NCI-H69 (cell line): ENCODE measurements at regions not wholly inside any gene's neighbourhood (a gene's known extent, or its start where the extent isn't known, plus 50 kb on each side); places are given as distances from the start of the nearest gene placed in this dataset.
A peak's percentile ranks its signal among the peaks of the same experiment; 100 is the strongest.

Source experiments
- DNase-seq: peaks from one replicate; lab custom pipeline; 2025; lab: John Stamatoyannopoulos, UW

GRCh38 chr2:172329416-172329773 is 98.0 kb upstream of the ITGA6 start:
- no peak for DNase-seq

GRCh38 chr2:172329774-172330671 is 97.4 kb upstream of the ITGA6 start:
- peak; percentile 35 for DNase-seq

GRCh38 chr2:172332507-172332906 is 94.9 kb upstream of the ITGA6 start:
- no peak for DNase-seq

- DNase-seq: peak; percentile 2
Observed at GRCh38 chr2:172333235-172333977, 94.0 kb upstream of the ITGA6 start.

GRCh38 chr2:172333978-172334330 is 93.4 kb upstream of the ITGA6 start:
- no peak for DNase-seq

- DNase-seq: no peak
Observed at GRCh38 chr2:172334988-172335387, 92.4 kb upstream of the ITGA6 start.

- DNase-seq: no peak
Observed at GRCh38 chr2:172335736-172336135, 91.7 kb upstream of the ITGA6 start.

- no peak for DNase-seq
Observed at GRCh38 chr2:172336681-172337080, 90.7 kb upstream of the ITGA6 start.

GRCh38 chr2:172339371-172340010 is 87.9 kb upstream of the ITGA6 start:
- peak; percentile 49 for DNase-seq

GRCh38 chr2:172340394-172340793 is 87.0 kb upstream of the ITGA6 start:
- DNase-seq: no peak

GRCh38 chr2:172342078-172342477 is 85.3 kb upstream of the ITGA6 start:
- DNase-seq: no peak

- no peak for DNase-seq
Observed at GRCh38 chr2:172342611-172343010, 84.8 kb upstream of the ITGA6 start.

- no peak for DNase-seq
Observed at GRCh38 chr2:172344159-172344558, 83.2 kb upstream of the ITGA6 start.

- no peak for DNase-seq
Observed at GRCh38 chr2:172345956-172346555, 81.3 kb upstream of the ITGA6 start.

GRCh38 chr2:172348555-172349288 is 78.7 kb upstream of the ITGA6 start:
- no peak for DNase-seq

- no peak for DNase-seq
Observed at GRCh38 chr2:172350839-172351479, 76.4 kb upstream of the ITGA6 start.

- no peak for DNase-seq
Observed at GRCh38 chr2:172351586-172351985, 75.8 kb upstream of the ITGA6 start.

GRCh38 chr2:172354347-172354746 is 73.0 kb upstream of the ITGA6 start:
- DNase-seq: no peak

- no peak for DNase-seq
Observed at GRCh38 chr2:172357442-172357841, 69.9 kb upstream of the ITGA6 start.

GRCh38 chr2:172358691-172359556 is 68.5 kb upstream of the ITGA6 start:
- no peak for DNase-seq
